Upper lobe of right lung (tissue), 1 donor: ENCODE measurements at regions not wholly inside any gene's neighbourhood (a gene's known extent, or its start where the extent isn't known, plus 50 kb on each side); places are given as distances from the start of the nearest gene placed in this dataset.
"Not testable (repeated sequence)": the region's sequence is repeated elsewhere in the genome, so short reads cannot be mapped to it uniquely, and the experiment has no call there.

Source experiments
- ATAC-seq: fragments of 200-7000 bp; cut with Tn5 transposase; one replicate; pipeline ENCODE4 v1.9.1; 2020; ENCODE audit warnings: mild to moderate bottlenecking, moderate library complexity
- DNase-seq: peaks from one replicate; pipeline ENCODE4 v3.0.0-alpha.2; 2020
- H3K27ac ChIP-seq: fragments of 200-600 bp; one replicate; pipeline ENCODE4 v1.8.0; 2022
- H3K27me3 ChIP-seq: fragments of 200-600 bp; one replicate; pipeline ENCODE4 v1.8.0; 2022; ENCODE audit warnings: mild to moderate bottlenecking
- H3K36me3 ChIP-seq: fragments of 200-600 bp; one replicate; pipeline ENCODE4 v1.8.0; 2022
- H3K4me1 ChIP-seq: fragments of 200-600 bp; one replicate; pipeline ENCODE4 v1.8.0; 2022
- H3K4me3 ChIP-seq: fragments of 200-600 bp; one replicate; pipeline ENCODE4 v1.8.0; 2022; ENCODE audit warnings: mild to moderate bottlenecking
- H3K9me3 ChIP-seq: fragments of 200-600 bp; one replicate; pipeline ENCODE4 v1.8.0; 2022
- CTCF ChIP-seq: fragments of 200-600 bp; IDR thresholded peaks from one replicate; pipeline ENCODE4 v1.8.0; 2022; ENCODE audit warnings: antibody characterized with exemption
- intact Hi-C: fragments of 100-400 bp; cut with DNase I; formaldehyde crosslinking; loops from one replicate; pipeline ENCODE4 v1.11.0; 2022
- donor health status: DM: no; HTN: yes; CAD: no; lungs with severe emphysema.

DNA sequence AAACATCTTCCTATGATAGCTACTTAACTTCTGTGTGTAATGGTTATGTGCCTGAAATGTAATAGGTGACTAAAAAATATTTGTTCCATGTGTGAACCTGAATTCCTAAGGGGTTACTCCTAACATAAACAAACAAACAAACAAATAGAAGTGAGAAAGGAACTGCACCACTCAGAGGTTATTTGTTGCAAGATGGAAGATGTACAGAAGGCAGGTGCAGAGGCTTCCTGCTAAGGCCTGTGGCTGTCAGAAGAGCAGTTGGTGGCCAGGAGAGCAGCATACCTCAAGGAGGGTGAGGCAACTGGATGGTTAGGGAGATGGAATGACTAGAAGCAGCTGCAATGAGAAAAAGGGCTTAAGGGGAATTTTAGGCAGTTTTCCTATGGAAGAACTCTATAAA, 940.6 kb downstream of the TTLL7 start:
- Histone ChIP-seq H3K27ac (no peak overlapping the region), H3K4me3 (no peak overlapping the region), H3K4me1 (no peaks in the 10 kb centered on the region), H3K27me3 (no peaks in the 10 kb centered on the region), H3K9me3 (no peaks in the 10 kb centered on the region), H3K36me3 (no peaks in the 10 kb centered on the region)
- TF ChIP-seq CTCF: no peak
- intact Hi-C loops: no loop called here
- ATAC-seq (no peak), DNase-seq (no peak)

DNA sequence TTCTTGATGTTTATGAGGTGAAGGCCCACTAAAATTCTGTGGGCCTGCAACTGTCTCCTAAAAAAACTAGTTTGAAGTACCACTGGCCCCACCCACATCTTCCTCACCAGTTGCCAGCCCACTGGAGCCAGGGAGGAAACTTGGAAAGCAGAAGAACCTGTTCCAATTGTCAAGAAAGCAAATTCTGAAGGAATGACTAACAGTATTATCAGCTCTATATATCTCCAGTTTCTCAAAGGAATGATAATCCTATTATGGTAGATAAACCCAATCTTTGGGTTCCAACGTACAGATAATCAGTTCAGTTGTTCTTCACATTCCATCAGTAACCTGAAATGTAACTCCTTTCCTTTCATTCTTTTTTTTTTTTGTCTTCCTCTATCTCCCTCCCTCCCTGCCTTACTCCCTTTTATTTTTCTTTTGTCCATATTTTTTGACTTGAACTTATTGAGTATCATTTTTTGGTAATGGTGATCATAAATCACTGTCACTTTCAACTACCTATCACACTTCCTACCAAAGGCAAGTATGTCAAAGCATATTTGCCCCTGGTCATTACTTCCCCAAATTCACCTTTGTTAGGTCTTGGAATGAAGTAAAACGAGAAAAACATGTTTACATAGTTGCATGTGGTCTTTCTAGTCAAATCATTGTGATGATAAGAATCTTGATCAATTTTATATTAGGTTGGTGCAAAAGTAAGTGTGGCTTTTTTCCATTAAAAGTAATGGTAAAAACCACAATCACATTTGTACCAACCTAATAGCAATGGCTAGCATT, 943.4 kb downstream of the TTLL7 start:
- TF ChIP-seq CTCF: no peak
- DNase-seq (no peak), ATAC-seq (no peak)
- Histone ChIP-seq H3K36me3 (no peaks in the 10 kb centered on the region), H3K9me3 (no peaks in the 10 kb centered on the region), H3K27ac (no peak overlapping the region), H3K27me3 (no peaks in the 10 kb centered on the region), H3K4me3 (no peak overlapping the region), H3K4me1 (no peaks in the 10 kb centered on the region)
- intact Hi-C loops: no loop called here

- no peaks in the 10 kb centered on the region for H3K4me1 ChIP-seq
- H3K27me3 ChIP-seq: no peaks in the 10 kb centered on the region
- TF ChIP-seq CTCF: no peak
- H3K4me3 ChIP-seq: no peak overlapping the region
- no peaks in the 10 kb centered on the region for H3K36me3 ChIP-seq
- no peak for DNase-seq
- no peak overlapping the region for H3K27ac ChIP-seq
- intact Hi-C loops: no loop called here
- no peaks in the 10 kb centered on the region for H3K9me3 ChIP-seq
- ATAC-seq: no peak
Observed at GRCh38 chr1:83053446-83053845, 945.5 kb downstream of the TTLL7 start.

GRCh38 chr1:83052865-83053264, 946.1 kb downstream of the TTLL7 start:
- Histone ChIP-seq H3K9me3 (no peaks in the 10 kb centered on the region), H3K27me3 (no peaks in the 10 kb centered on the region), H3K36me3 (no peaks in the 10 kb centered on the region), H3K4me1 (no peaks in the 10 kb centered on the region), H3K4me3 (no peak overlapping the region), H3K27ac (no peak overlapping the region)
- intact Hi-C loops: no loop called here
- ATAC-seq (no peak), DNase-seq (no peak)
- no peak for TF ChIP-seq CTCF

GRCh38 chr1:83051053-83051452, 947.9 kb downstream of the TTLL7 start:
- H3K4me1 ChIP-seq, H3K36me3 ChIP-seq, H3K4me3 ChIP-seq, H3K27ac ChIP-seq, ATAC-seq, intact Hi-C loops, DNase-seq, H3K27me3 ChIP-seq, H3K9me3 ChIP-seq: not testable (repeated sequence)

GRCh38 chr1:83043244-83043643, 955.7 kb downstream of the TTLL7 start:
- Histone ChIP-seq H3K4me3 (no peak overlapping the region), H3K36me3 (no peaks in the 10 kb centered on the region), H3K27me3 (no peaks in the 10 kb centered on the region), H3K27ac (no peak overlapping the region), H3K4me1 (no peaks in the 10 kb centered on the region), H3K9me3 (no peaks in the 10 kb centered on the region)
- no peak for TF ChIP-seq CTCF
- intact Hi-C loops: no loop called here
- DNase-seq: no peak
- no peak for ATAC-seq

GRCh38 chr1:83039091-83039490, 959.8 kb downstream of the TTLL7 start:
- H3K27ac ChIP-seq, H3K27me3 ChIP-seq, ATAC-seq, intact Hi-C loops, DNase-seq, H3K4me1 ChIP-seq, H3K36me3 ChIP-seq, H3K4me3 ChIP-seq, H3K9me3 ChIP-seq: not testable (repeated sequence)
